ENCODE measurements at regions not wholly inside any gene's neighbourhood (a gene's known extent, or its start where the extent isn't known, plus 50 kb on each side); places are given as distances from the start of the nearest gene placed in this dataset.

- TF ChIP-seq, protein P1, sequence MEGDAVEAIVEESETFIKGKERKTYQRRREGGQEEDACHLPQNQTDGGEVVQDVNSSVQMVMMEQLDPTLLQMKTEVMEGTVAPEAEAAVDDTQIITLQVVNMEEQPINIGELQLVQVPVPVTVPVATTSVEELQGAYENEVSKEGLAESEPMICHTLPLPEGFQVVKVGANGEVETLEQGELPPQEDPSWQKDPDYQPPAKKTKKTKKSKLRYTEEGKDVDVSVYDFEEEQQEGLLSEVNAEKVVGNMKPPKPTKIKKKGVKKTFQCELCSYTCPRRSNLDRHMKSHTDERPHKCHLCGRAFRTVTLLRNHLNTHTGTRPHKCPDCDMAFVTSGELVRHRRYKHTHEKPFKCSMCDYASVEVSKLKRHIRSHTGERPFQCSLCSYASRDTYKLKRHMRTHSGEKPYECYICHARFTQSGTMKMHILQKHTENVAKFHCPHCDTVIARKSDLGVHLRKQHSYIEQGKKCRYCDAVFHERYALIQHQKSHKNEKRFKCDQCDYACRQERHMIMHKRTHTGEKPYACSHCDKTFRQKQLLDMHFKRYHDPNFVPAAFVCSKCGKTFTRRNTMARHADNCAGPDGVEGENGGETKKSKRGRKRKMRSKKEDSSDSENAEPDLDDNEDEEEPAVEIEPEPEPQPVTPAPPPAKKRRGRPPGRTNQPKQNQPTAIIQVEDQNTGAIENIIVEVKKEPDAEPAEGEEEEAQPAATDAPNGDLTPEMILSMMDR (IDR thresholded peaks at IDR 0.05) = no peak
- no peak for TF ChIP-seq POLR2AphosphoS5 (IDR thresholded peaks at IDR 0.05)
- TF ChIP-seq POLR2A (IDR thresholded peaks at IDR 0.05) = no peak
These were observed 359.9 kb upstream of the ACTBL2 start for GRCh38 chr5:57842364-57843058.

Measured in breast epithelium (tissue), 3 donors.